HG03159 (cell line): ENCODE measurements at regions not wholly inside any gene's neighbourhood (a gene's known extent, or its start where the extent isn't known, plus 50 kb on each side); places are given as distances from the start of the nearest gene placed in this dataset.
"Not testable (repeated sequence)": the region's sequence is repeated elsewhere in the genome, so short reads cannot be mapped to it uniquely, and the experiment has no call there.

ENCODE experiments used
- ATAC-seq: cut with Tn5 transposase; IDR thresholded peaks from one replicate; pipeline ENCODE4 v1.9.1; 2021; ENCODE audit warnings: mild to moderate bottlenecking, moderate library complexity; ENCODE audit not compliant: unreplicated experiment

- ATAC-seq = no peak
Measured at GRCh38 chr14:98926146-98926545, 345.9 kb downstream of the BCL11B start.

- no peak for ATAC-seq
Measured at GRCh38 chr14:98926801-98927200, 345.2 kb downstream of the BCL11B start.

GRCh38 chr14:98927986-98928385 lies 344.0 kb downstream of the BCL11B start:
- ATAC-seq = no peak

DNA sequence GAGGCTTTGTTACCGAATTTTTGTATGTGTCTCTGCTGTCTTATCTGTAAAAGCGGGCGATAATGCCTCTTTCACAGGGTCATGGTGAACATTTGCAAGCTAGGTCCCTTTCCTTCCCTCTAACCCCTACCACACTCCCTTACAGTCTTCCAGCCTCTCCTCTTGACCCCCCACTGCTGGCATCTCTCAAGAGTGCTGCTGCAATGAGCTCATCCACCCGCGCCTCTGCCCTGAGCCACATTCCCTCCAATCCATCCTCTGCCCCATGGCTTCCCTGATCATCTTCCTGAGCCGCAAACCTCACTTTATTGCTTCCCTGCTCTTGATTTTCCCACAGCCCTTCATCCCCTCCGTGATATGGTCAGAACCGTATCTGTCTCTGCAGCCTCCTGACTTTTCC lies 343.6 kb downstream of the BCL11B start:
- ATAC-seq = no peak

GRCh38 chr14:98931126-98931525 lies 340.9 kb downstream of the BCL11B start:
- no peak for ATAC-seq

GRCh38 chr14:98931911-98932310 lies 340.1 kb downstream of the BCL11B start:
- ATAC-seq = no peak

- no peak for ATAC-seq
Measured at GRCh38 chr14:98932431-98933325, 339.3 kb downstream of the BCL11B start.

DNA sequence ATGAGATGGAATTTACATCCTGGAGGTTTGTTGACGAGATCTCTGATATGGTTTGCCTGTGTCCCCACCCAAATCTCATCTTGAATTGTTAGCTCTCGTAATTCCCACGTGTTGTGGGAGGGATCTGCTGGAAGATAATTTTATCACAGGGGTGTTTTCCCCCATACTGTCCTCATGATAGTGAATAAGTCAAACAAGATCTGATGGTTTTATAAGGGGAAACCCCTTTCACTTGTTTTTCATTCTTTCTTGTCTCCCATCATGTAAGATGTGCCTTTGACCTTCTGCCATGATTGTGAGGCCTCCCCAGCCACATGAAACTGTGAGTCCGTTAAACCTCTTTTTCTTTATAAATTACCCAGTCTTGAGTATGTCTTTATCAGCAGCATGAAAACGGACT lies 337.4 kb downstream of the BCL11B start:
- not testable (repeated sequence) for ATAC-seq

GRCh38 chr14:98935921-98936320 lies 336.1 kb downstream of the BCL11B start:
- no peak for ATAC-seq

DNA sequence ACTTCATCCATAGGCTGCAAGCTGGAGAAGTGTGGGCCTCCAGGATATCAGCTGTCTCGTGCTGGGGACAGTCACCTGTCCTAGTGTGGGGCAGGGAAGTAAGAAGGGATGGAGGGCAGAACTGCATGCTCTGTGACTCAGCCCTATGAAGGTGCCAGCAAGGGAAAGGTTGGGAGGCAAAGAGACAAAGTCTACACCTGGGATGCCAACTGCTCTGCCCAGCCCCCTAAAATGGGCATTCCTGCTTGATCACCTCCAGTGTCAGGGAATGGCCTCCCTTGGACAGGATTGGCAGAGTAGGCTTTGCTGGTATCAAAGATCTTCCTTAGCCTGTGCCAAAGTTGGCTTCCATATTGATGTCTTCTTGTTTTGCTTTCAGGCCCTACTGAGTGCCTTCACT lies 335.0 kb downstream of the BCL11B start:
- no peak for ATAC-seq

- ATAC-seq = no peak
Measured at GRCh38 chr14:98937712-98938505, 334.1 kb downstream of the BCL11B start.

DNA sequence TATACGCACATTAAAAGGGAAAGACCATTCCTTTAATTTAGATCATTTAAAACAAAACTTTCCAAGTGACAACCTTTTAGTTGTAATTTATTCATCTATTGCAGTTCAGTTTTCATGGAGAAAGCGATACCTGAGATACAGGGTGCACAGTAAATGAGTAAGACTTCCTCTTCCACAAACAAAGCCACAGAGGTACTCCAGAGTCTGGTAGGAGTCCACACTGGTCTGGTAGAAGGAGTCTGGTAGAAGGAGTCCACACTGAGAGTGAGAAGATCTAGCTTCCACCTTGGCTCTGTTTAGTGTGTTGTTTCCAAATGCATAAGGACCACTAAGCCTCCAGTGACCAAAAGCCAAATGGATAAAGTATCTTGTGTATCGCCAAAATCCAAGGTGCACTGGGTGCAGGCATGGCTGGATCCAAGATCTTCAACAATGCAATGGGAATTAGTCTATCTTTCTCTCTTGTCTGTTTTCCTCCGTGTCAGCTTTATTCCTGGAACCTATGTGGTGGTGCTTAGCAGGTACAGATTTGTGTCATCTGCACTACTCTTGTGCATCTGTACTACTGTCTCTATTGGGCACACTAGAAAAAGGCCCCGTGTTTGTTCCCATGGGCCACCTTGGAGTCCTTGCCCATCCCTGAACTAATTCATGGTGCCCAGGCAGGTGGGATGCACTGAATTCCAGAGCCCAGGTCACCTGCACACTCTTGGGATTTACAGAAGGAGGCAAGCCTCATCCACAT lies 331.1 kb downstream of the BCL11B start:
- ATAC-seq = no peak

DNA sequence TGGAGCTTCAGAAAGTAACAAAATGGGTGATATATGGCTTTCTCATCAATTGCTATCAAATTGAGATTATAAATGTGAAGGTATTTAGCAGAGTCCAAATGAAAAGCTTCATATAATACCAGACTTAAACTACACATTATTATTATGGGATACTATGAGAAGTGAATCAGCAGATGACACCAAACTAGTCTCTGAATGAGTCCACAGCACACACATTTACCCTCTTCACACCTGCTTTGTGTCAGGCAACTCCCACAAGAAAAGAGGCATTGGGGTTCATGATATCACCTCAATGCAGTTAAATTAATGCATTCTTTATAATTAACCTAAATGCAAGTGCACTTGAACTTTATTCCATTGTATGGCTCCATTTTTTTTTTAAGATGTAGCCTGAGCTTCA lies 330.5 kb downstream of the BCL11B start:
- ATAC-seq = no peak

DNA sequence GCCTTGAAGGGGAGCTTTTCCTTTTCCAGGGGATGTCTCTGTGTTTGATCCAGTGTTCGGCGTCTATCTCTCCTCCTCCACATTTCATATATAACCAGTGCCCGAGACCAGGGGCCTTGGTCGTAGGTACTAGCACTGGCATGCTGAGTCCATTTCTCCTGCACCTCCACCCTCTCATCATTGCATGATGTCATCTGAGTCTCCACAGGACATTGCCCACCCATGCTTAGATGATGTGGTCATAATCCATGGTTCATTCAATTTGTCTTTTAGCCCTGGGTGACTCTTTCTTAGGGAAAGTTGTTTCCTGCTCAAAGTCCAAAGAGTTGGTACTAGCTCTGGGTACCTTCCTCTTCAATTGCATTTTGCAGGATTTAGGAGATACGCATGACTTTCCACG lies 328.1 kb downstream of the BCL11B start:
- ATAC-seq = no peak

DNA sequence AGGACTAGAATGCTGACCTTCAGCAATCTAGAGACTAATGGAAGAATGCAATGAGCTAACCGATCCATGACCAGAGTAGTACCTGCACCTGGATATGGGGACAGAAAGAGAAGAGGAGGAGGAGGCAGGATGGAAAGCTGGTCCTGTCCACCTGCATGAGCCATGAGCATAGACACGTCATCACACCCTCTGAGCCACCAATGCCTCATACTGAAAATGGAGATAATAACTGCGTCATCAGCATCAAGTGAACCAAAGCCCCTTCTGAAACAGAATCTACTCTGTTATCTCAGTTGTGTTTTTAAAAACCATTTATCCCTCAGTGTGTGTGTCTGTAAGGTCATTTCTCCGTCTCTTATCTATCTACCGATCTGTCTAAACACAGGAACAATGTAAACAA lies 327.0 kb downstream of the BCL11B start:
- no peak for ATAC-seq

DNA sequence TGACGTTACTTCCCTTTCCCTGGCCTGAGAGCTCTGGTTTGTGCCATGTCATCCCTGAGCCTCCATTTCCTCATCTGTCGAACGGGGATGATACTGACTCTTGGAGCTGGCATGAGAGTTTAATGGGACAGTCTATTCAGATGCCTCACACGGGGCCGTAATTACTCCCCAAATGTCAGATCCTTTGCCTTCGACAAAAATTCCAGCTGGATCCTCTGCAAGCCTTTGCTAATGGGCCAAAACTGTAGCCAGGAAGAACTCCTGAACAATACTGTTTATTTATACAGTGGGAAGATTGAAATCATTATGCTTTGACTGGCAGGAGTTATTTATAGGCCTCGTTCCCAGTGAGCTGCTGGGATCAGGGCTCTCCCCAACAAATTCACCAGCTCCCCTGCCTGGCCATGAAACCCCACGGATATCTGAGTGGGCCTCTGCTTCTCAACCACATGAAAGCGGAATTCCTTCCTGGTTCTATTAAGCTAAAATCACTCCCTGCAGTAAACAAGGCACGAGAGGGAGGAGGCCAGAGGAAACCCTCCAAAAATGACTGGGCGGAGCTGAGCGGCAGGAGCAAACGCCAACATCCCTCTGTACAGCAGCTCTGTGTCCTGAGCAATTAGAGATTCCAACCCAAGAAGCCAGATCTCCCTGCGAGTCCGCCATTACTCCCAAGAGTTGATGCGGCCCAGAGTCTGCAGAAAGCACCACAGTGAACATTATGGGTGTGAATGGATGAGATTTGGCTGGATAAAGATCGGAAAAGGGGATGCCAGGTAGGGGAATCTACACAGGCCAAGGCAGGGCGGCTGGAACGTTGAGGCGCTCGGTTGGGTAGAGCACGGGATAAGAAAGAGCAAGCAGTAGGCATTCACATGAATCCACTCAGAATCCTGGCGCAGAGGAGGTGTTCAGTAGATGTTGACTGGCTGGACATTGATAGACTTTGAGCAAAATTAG lies 326.1 kb downstream of the BCL11B start:
- ATAC-seq = no peak

DNA sequence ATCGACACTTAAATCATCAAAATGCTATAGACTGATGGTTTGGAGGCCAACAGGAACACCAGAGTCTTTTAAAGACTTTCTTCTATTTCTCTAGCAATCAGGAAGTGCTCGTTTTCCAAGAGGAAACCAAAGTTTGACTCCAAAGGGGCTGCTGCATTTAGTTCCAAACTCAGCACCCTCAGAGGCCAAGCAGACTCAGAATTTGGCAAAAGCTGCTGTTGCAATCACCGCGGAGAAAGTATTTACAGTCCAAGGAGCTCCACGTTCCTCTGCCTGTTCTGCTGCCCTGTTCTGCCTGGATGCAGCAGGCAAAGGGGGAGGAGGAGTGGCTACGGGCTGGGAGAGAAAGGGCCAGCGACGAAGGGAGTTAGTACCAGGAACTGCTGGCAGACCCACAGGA lies 325.1 kb downstream of the BCL11B start:
- no peak for ATAC-seq

- no peak for ATAC-seq
Measured at GRCh38 chr14:98947911-98948595, 323.9 kb downstream of the BCL11B start.

DNA sequence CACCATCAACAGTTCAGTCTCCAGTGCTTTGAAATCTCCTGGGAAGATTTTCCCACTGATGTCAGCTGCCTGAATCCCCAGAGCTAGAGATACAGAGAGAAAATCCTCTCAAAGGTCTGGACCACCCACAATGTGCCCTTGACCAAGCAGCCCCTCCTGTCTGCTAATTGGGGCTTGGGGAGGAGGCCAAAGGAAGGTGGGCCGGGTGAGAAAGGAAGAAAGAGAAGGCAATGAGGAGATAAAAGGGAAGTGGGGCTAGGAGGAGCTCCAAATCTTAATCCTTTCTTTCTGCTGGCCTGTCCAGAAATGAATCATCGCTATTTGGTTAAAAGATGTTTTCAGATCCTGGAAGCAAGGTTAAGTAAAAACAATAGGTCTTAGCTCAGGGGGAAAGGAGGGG lies 322.9 kb downstream of the BCL11B start:
- no peak for ATAC-seq
